ENCODE measurements at regions not wholly inside any gene's neighbourhood (a gene's known extent, or its start where the extent isn't known, plus 50 kb on each side); places are given as distances from the start of the nearest gene placed in this dataset.

- TF ChIP-seq CTCF (IDR thresholded peaks at IDR 0.05), result no peak
- no peak for TF ChIP-seq POLR2AphosphoS5 (IDR thresholded peaks at IDR 0.05)
- TF ChIP-seq POLR2A (IDR thresholded peaks at IDR 0.05), result no peak
These were observed 211.0 kb downstream of the PMAIP1 start for GRCh38 chr18:60110836-60111235.

All from suprapubic skin (tissue), 4 donors.